GM20000 (cell line): ENCODE measurements at regions not wholly inside any gene's neighbourhood (a gene's known extent, or its start where the extent isn't known, plus 50 kb on each side); places are given as distances from the start of the nearest gene placed in this dataset.

Experiments used
- DNase-seq: peaks from one replicate; pipeline ENCODE4 v3.0.0; 2012; ENCODE audit warnings: low spot score
- TF ChIP-seq, protein P1 (sequence below): IDR thresholded peaks from 2 replicates; pipeline ENCODE4 v1.5.1; 2012; ENCODE audit warnings: mild to moderate bottlenecking, control low read depth; ENCODE audit errors: extremely low read depth, missing control alignments

GRCh38 chr6:126784161-126784790 lies 334.2 kb upstream of the RSPO3 start:
- TF ChIP-seq, protein P1, sequence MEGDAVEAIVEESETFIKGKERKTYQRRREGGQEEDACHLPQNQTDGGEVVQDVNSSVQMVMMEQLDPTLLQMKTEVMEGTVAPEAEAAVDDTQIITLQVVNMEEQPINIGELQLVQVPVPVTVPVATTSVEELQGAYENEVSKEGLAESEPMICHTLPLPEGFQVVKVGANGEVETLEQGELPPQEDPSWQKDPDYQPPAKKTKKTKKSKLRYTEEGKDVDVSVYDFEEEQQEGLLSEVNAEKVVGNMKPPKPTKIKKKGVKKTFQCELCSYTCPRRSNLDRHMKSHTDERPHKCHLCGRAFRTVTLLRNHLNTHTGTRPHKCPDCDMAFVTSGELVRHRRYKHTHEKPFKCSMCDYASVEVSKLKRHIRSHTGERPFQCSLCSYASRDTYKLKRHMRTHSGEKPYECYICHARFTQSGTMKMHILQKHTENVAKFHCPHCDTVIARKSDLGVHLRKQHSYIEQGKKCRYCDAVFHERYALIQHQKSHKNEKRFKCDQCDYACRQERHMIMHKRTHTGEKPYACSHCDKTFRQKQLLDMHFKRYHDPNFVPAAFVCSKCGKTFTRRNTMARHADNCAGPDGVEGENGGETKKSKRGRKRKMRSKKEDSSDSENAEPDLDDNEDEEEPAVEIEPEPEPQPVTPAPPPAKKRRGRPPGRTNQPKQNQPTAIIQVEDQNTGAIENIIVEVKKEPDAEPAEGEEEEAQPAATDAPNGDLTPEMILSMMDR: no peak
- no peak for DNase-seq

DNA sequence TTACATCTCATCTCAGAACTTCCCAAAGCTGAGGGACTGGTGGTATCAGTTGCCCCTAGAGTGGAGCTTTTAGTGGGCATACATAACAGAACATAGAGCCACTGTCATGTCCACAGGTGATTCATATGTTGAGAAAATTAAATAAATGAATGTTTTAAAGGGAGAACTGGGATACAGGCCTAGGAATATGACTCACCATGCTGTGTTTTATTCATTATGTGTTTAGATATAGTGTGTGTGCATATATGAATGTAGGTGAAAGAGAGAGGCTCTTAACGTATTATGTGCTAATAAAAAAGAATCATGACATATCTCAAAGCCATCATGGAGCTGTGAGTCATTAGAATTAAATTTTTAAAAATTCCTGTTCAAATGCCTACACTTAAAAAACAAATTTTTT lies 332.2 kb upstream of the RSPO3 start:
- TF ChIP-seq, protein P1: no peak
- DNase-seq: no peak

- TF ChIP-seq, protein P1: no peak
- DNase-seq: no peak
Measured at GRCh38 chr6:126787635-126788034, 330.8 kb upstream of the RSPO3 start.

- no peak for DNase-seq
- TF ChIP-seq, protein P1: no peak
Measured at GRCh38 chr6:126788861-126789365, 329.6 kb upstream of the RSPO3 start.

DNA sequence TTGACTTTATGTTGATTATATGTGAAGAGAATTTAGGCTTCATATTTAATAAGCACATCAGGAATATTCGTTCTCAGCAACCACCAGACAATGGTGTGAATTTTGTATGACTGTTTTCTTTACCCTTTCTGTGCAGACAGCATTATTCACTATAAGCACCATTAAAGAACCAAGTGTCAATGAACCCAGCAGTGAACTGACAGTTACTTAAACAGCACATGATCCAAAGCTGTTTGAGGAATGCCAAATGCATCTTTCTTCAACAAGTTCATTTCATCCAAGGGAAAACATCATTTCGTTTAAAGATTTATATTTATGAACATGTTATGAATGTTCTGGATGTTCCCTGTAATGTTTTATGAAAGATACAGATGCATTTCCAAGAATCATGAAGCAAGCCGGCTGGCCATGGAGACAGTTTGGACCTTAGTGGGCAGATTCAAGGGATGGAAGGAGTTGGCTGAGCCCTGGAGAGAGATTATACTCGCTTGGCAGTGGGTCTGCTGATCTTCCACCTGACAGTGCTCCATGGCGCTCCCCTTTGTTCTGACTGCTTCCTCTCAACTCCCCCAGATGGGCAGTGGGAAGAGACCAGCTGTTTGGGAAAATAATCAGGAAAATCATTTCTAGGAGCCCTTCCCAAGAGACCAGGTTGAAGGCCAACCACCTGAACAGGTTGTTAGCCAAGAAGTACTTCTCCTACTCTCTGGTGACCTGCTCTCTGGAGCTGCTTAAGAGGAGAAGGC lies 326.0 kb upstream of the RSPO3 start:
- TF ChIP-seq, protein P1: no peak
- no peak for DNase-seq

- DNase-seq: no peak
- TF ChIP-seq, protein P1: no peak
Measured at GRCh38 chr6:126795161-126795560, 323.3 kb upstream of the RSPO3 start.

- TF ChIP-seq, protein P1: no peak
- no peak for DNase-seq
Measured at GRCh38 chr6:126797981-126798380, 320.5 kb upstream of the RSPO3 start.
